DND-41 (cell line): ENCODE measurements at regions not wholly inside any gene's neighbourhood (a gene's known extent, or its start where the extent isn't known, plus 50 kb on each side); places are given as distances from the start of the nearest gene placed in this dataset.
"Not testable (repeated sequence)": the region's sequence is repeated elsewhere in the genome, so short reads cannot be mapped to it uniquely, and the experiment has no call there.

Experiments
- EZH2 ChIP-seq: IDR thresholded peaks from 3 replicates; pipeline ENCODE4 v1.6.1; 2012; ENCODE audit warnings: borderline replicate concordance, low read depth, mild to moderate bottlenecking, moderate library complexity, low read length, inconsistent platforms; ENCODE audit not compliant: severe bottlenecking
- TF ChIP-seq, protein P1 (sequence below): IDR thresholded peaks from 2 replicates; pipeline ENCODE4 v1.5.1; 2012; ENCODE audit warnings: borderline replicate concordance, low read length, moderate library complexity, mild to moderate bottlenecking; ENCODE audit not compliant: poor library complexity, severe bottlenecking; ENCODE audit errors: extremely low read depth

GRCh38 chr22:12388824-12389800 is 3138.9 kb upstream of the OR11H1 start:
- TF ChIP-seq, protein P1, sequence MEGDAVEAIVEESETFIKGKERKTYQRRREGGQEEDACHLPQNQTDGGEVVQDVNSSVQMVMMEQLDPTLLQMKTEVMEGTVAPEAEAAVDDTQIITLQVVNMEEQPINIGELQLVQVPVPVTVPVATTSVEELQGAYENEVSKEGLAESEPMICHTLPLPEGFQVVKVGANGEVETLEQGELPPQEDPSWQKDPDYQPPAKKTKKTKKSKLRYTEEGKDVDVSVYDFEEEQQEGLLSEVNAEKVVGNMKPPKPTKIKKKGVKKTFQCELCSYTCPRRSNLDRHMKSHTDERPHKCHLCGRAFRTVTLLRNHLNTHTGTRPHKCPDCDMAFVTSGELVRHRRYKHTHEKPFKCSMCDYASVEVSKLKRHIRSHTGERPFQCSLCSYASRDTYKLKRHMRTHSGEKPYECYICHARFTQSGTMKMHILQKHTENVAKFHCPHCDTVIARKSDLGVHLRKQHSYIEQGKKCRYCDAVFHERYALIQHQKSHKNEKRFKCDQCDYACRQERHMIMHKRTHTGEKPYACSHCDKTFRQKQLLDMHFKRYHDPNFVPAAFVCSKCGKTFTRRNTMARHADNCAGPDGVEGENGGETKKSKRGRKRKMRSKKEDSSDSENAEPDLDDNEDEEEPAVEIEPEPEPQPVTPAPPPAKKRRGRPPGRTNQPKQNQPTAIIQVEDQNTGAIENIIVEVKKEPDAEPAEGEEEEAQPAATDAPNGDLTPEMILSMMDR: not testable (repeated sequence)
- TF ChIP-seq EZH2: not testable (repeated sequence)
